CD14-positive monocyte (primary cell): ENCODE measurements at regions not wholly inside any gene's neighbourhood (a gene's known extent, or its start where the extent isn't known, plus 50 kb on each side); places are given as distances from the start of the nearest gene placed in this dataset.

Source experiments
- DNase-seq, 3 donors: peaks; one replicate each; pipeline ENCODE4 v3.0.0-alpha.2; 2011 to 2022
- H2AFZ ChIP-seq: 2 replicates; pipeline ENCODE4 v1.6.0; 2012; ENCODE audit warnings: mild to moderate bottlenecking, low read depth, low read length, inconsistent platforms; ENCODE audit not compliant: insufficient read depth, poor library complexity, severe bottlenecking
- H3K27ac ChIP-seq, 2 donors: 1 replicate in 1 of 2; 2 replicates in 1 of 2; pipeline ENCODE4 v1.5.1; 2012 to 2013; ENCODE audit warnings: low read length in 2 of 2, control low read depth in 1 of 2, inconsistent platforms in 1 of 2, low read depth in 1 of 2, mild to moderate bottlenecking in 1 of 2
- H3K27me3 ChIP-seq, 2 donors: one replicate each; pipeline versions ENCODE4 v1.6.0 to v1.6.1; 2011 to 2013; ENCODE audit warnings: low read length in 2 of 2; ENCODE audit not compliant: control insufficient read depth in 2 of 2, insufficient read depth in 2 of 2
- H3K36me3 ChIP-seq, 2 donors: replicated peaks in 1 of 2; 1 replicate in 1 of 2; 2 replicates in 1 of 2; pipeline versions ENCODE4 v1.5.1 to v1.6.1; 2012 to 2013; ENCODE audit warnings: low read length in 2 of 2, control low read depth in 1 of 2, inconsistent platforms in 1 of 2, mild to moderate bottlenecking in 1 of 2; ENCODE audit not compliant: insufficient read depth in 2 of 2, control insufficient read depth in 1 of 2
- H3K4me1 ChIP-seq, 2 donors: 1 replicate in 1 of 2; 2 replicates in 1 of 2; pipeline versions ENCODE4 v1.5.1 to v1.6.1; 2012 to 2013; ENCODE audit warnings: low read length in 2 of 2, control low read depth in 1 of 2, inconsistent platforms in 1 of 2, mild to moderate bottlenecking in 1 of 2, moderate library complexity in 1 of 2; ENCODE audit not compliant: insufficient read depth in 2 of 2, control insufficient read depth in 1 of 2
- H3K4me2 ChIP-seq: replicated peaks from 2 replicates; pipeline ENCODE3; 2012; ENCODE audit warnings: low read length, moderate library complexity, mild to moderate bottlenecking; ENCODE audit not compliant: poor library complexity, severe bottlenecking; ENCODE audit errors: extremely low read depth
- H3K4me3 ChIP-seq, 3 experiments: fragments of 200-600 bp in 1 of 3; sonication (generic) in 1 of 3; replicated peaks in 1 of 3; 1 replicate in 2 of 3; 2 replicates in 1 of 3; pipeline ENCODE4 v1.5.1; 2011 to 2013; ENCODE audit warnings: low read length in 3 of 3, mild to moderate bottlenecking in 3 of 3, control low read depth in 2 of 3, low read depth in 2 of 3, inconsistent platforms in 1 of 3, moderate library complexity in 1 of 3
- H3K79me2 ChIP-seq: 2 replicates; pipeline ENCODE4 v1.6.0; 2012; ENCODE audit warnings: mild to moderate bottlenecking, control low read depth, inconsistent platforms, low read length, moderate library complexity; ENCODE audit not compliant: insufficient read depth
- H3K9ac ChIP-seq: 2 replicates; pipeline ENCODE4 v1.6.0; 2017; ENCODE audit warnings: low read length, mild to moderate bottlenecking; ENCODE audit not compliant: insufficient read depth, poor library complexity, severe bottlenecking
- H3K9me3 ChIP-seq, 2 donors: replicated peaks in 1 of 2; 1 replicate in 1 of 2; 2 replicates in 1 of 2; pipeline versions ENCODE4 v1.5.1 to v1.6.1; 2012 to 2013; ENCODE audit warnings: low read length in 2 of 2, control low read depth in 1 of 2; ENCODE audit not compliant: control insufficient read depth in 1 of 2, insufficient read depth in 1 of 2
- H4K20me1 ChIP-seq: 2 replicates; pipeline ENCODE4 v1.6.0; 2012; ENCODE audit warnings: mild to moderate bottlenecking, low read length, control low read depth, moderate library complexity; ENCODE audit not compliant: insufficient read depth
- H3K27ac Mint-ChIP-seq, 7 donors: one replicate each; pipeline ENCODE4 v1.8.0; 2020; ENCODE audit warnings: mild to moderate bottlenecking in 7 of 7, mixed read lengths in 7 of 7, moderate library complexity in 6 of 7, inconsistent platforms in 2 of 7
- H3K27me3 Mint-ChIP-seq, 3 donors: one replicate each; pipeline ENCODE4 v1.8.0; 2021 to 2022; ENCODE audit warnings: low read depth in 3 of 3, mild to moderate bottlenecking in 3 of 3, mixed read lengths in 3 of 3, moderate library complexity in 3 of 3, inconsistent platforms in 1 of 3
- H3K36me3 Mint-ChIP-seq, 2 donors: one replicate each; pipeline ENCODE4 v1.8.0; 2020; ENCODE audit warnings: mixed read lengths in 2 of 2, inconsistent platforms in 1 of 2, mild to moderate bottlenecking in 1 of 2
- H3K4me1 Mint-ChIP-seq: one replicate; pipeline ENCODE4 v1.8.0; 2020; ENCODE audit warnings: mild to moderate bottlenecking, mixed read lengths
- H3K4me3 Mint-ChIP-seq, 2 donors: one replicate each; pipeline ENCODE4 v1.8.0; 2020; ENCODE audit warnings: mild to moderate bottlenecking in 2 of 2, mixed read lengths in 2 of 2, moderate library complexity in 1 of 2
- H3K9me3 Mint-ChIP-seq, 7 donors: one replicate each; pipeline ENCODE4 v1.8.0; 2020 to 2022; ENCODE audit warnings: mixed read lengths in 7 of 7, mild to moderate bottlenecking in 6 of 7, moderate library complexity in 6 of 7, inconsistent platforms in 2 of 7
- WGBS: methylation state at CpG from one replicate; pipeline ENCODE4 v1.1.5; 2013; ENCODE audit warnings: missing lambda C conversion rate; ENCODE audit not compliant: insufficient coverage; 5-methylcytosine and 5-hydroxymethylcytosine counted together
- intact Hi-C, 2 donors: fragments of 100-400 bp; cut with micrococcal nuclease; formaldehyde crosslinking; loops; one replicate each; pipeline versions ENCODE4 v1.15.0 to v1.15.1; 2023
- TF ChIP-seq, protein P1 (sequence below): fragments of 200-600 bp; IDR thresholded peaks from one replicate; pipeline ENCODE4 v1.8.0; 2022; ENCODE audit warnings: antibody characterized with exemption, mild to moderate bottlenecking

DNA sequence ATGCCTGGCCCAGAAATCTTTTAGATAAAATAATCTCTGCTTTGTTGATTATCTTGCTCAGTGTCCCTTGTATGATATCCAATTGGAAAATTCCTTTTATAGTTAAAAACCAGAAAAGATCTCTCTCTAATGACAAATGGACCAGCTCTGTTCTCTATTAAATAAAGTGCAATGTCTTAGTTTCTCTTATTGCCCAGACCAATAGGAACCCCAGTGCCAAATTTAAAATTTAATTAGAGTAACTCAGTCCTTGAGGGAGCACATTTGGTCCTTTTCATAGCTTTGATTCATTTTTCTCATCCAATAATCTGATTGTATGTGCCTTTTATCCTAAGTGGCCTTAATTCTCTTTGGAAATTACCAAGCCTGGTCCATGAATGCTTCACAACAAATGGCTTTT, 158.9 kb upstream of the FOXK1 start:
- Histone ChIP-seq H2AFZ (no peak overlapping the region), H3K79me2 (no peaks in the 10 kb centered on the region), H3K27me3 (no peaks in the 10 kb centered on the region), H3K4me2 (no peak overlapping the region), H3K9ac (no peak overlapping the region), H3K9me3 (peaks cover 9 to 14% of the 10 kb centered on the region in 2 donors), H3K4me3 (no peak overlapping the region), H3K36me3 (no peaks in the 10 kb centered on the region), H3K4me1 (no peaks in the 10 kb centered on the region), H4K20me1 (no peaks in the 10 kb centered on the region), H3K27ac (no peak overlapping the region)
- intact Hi-C loops = no loop called here
- Mint-ChIP-seq H3K27ac (no peak overlapping the region), H3K4me3 (no peak overlapping the region), H3K9me3 (peaks cover 5 to 26% (median 13%) of the 10 kb centered on the region in 7 donors), H3K4me1 (no peaks in the 10 kb centered on the region), H3K36me3 (no peaks in the 10 kb centered on the region), H3K27me3 (no peaks in the 10 kb centered on the region)
- TF ChIP-seq, protein P1, sequence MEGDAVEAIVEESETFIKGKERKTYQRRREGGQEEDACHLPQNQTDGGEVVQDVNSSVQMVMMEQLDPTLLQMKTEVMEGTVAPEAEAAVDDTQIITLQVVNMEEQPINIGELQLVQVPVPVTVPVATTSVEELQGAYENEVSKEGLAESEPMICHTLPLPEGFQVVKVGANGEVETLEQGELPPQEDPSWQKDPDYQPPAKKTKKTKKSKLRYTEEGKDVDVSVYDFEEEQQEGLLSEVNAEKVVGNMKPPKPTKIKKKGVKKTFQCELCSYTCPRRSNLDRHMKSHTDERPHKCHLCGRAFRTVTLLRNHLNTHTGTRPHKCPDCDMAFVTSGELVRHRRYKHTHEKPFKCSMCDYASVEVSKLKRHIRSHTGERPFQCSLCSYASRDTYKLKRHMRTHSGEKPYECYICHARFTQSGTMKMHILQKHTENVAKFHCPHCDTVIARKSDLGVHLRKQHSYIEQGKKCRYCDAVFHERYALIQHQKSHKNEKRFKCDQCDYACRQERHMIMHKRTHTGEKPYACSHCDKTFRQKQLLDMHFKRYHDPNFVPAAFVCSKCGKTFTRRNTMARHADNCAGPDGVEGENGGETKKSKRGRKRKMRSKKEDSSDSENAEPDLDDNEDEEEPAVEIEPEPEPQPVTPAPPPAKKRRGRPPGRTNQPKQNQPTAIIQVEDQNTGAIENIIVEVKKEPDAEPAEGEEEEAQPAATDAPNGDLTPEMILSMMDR = no peak
- no peak for DNase-seq

DNA sequence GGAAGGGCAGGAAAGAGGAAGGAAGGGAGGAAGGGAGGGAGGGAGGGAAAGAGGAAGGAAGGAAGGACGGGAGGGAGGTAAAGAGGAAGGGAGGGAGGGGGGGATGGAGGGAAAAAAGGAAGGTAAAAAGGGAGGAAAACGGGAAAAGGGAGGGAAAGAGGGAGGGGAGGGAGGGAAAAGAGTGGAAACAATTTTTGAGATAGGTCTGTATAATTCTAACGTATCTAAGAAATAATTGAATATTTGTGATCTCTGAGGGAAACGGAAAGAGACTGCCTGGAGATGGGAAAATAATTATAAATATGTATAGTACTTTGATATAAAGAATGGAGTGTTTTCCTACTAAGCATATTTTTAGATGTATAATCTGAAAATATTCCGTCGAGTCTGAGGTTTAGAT, 158.2 kb upstream of the FOXK1 start:
- Mint-ChIP-seq H3K4me3 (no peak overlapping the region), H3K27ac (no peak overlapping the region), H3K9me3 (peaks cover 6 to 32% (median 13%) of the 10 kb centered on the region in 7 donors), H3K4me1 (no peaks in the 10 kb centered on the region), H3K36me3 (no peaks in the 10 kb centered on the region), H3K27me3 (no peaks in the 10 kb centered on the region)
- H3K79me2 ChIP-seq = no peaks in the 10 kb centered on the region
- H3K9ac ChIP-seq = no peak overlapping the region
- TF ChIP-seq, protein P1 = no peak
- 43% methylated on average over 2 of the region's 6 CpGs for WGBS
- no peak overlapping the region for H3K4me3 ChIP-seq
- DNase-seq = no peak
- intact Hi-C loops = no loop called here
- no peak overlapping the region for H2AFZ ChIP-seq
- no peaks in the 10 kb centered on the region for H3K36me3 ChIP-seq
- no peaks in the 10 kb centered on the region for H4K20me1 ChIP-seq
- H3K27ac ChIP-seq = no peak overlapping the region
- H3K4me1 ChIP-seq = no peaks in the 10 kb centered on the region
- H3K9me3 ChIP-seq = peaks cover 9 to 15% of the 10 kb centered on the region in 2 donors
- H3K4me2 ChIP-seq = no peak overlapping the region
- H3K27me3 ChIP-seq = no peaks in the 10 kb centered on the region
